HG02973 (cell line): ENCODE measurements at regions not wholly inside any gene's neighbourhood (a gene's known extent, or its start where the extent isn't known, plus 50 kb on each side); places are given as distances from the start of the nearest gene placed in this dataset.
"Not testable (repeated sequence)": the region's sequence is repeated elsewhere in the genome, so short reads cannot be mapped to it uniquely, and the experiment has no call there.

Source experiments
- ATAC-seq: cut with Tn5 transposase; IDR thresholded peaks from one replicate; pipeline ENCODE4 v1.9.1; 2021; ENCODE audit warnings: moderate library complexity; ENCODE audit not compliant: unreplicated experiment

GRCh38 chr13:44676534-44676933 is 100.4 kb upstream of the TSC22D1 start:
- no peak for ATAC-seq

DNA sequence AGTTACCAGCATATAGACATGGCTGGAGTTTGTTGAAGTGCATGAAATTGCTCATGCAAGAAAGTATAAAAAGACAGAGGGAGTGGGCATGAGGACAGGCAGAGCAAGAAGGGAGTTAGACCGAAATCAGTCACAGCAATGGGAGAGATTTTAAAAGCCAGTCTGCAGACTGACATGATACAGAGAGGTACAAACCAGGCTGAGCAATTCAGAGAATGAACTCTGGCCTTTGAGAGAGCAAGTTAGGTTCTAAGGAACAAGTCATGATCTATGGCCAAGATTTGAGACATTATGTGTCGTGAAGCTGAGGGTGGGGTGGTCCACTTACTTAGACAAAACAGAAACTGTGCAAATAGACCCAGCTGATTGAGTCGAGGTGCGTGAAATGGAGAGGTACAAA is 93.4 kb upstream of the TSC22D1 start:
- no peak for ATAC-seq

DNA sequence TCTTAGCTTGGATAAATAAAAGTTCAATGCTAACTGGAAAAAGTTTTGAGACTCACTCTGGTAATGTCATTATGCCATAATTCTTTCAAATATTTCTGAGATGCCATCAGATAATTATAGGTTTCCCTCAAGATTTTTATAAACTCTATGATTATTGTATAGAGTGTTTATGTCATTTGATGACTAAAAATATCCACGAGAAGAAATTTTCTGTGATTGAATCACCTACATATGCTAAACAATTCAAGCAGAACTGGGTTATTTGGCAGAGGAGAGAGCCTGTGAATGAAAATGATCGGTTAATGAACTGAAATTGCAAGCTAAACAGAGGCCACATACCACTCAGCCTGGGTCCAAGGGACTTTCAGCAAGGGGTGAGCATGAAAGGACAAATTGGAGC is 92.6 kb upstream of the TSC22D1 start:
- no peak for ATAC-seq

DNA sequence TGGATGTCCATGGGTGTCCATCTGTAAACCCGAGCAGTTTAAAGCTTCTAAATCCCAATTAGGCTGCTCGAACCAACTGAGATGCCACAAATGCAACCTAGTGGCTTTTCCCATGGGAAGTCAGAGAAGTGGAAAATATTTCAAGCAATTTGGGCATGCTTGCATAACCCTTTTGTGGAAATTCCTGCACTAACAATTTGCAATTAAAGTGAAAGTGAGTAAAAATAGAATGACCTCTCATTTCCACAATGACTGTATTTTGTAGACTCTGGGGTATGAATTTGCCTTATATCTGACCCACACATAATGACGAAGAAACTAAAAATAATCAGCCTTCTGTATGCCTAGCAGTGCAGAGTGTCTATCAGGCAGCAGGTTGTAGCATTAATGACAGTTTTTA is 91.8 kb upstream of the TSC22D1 start:
- ATAC-seq = peak; percentile 86

DNA sequence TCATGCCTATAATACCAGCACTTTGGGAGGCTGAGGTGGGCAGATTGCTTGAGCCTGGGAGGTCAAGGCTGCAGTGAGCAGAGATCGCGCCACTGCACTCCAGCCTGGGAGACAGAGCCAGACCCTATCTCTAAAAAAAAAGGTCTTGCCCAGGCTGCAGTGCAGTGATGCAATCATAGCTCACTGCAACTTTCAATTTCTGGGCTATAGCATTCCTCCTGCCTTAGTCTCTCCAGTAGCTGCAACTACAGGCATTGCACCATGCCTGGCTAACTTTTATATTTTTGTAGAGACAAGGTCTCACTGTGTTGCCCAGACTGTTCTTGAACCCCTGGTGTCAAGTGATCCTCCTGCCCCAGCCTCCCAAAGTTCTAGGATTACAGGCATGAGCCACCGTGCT is 90.4 kb upstream of the TSC22D1 start:
- ATAC-seq = not testable (repeated sequence)

DNA sequence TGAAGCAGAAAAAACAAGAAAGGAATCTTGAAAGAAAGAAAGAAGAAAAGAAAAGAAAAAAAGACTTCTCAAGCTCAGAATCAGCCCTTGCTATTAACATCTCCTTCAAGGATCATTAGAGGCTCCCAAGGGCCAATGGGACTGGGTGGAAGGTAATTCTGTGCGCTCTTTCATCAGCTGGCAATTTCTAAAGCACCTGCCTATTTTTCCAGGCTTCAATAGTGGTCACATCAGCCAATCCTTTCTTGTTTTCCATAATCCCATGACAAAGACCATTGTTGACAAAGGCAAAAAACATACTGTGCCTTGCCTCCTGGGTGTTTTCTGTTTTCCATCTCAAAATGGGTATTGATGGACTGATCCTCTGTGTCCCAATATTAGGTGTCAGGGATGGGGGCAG is 88.2 kb upstream of the TSC22D1 start:
- ATAC-seq = no peak

DNA sequence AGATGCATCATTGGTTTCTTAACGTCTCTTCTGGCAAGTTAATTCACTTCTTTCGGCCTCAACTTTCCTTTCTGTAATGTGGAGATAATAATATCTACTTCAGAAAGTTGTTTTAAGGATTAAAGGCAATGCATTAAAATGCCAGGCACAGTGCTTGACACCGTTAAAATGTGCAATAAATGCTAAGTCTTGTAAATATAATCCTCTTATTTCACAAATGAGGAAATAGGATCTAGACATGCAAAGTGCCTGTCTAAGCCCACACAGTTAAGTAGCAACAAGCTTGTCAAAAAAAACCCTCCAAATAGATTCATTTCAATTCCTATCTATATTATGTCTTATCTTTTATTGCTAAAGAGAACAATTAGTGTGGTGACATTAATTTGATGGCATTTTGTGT is 86.4 kb upstream of the TSC22D1 start:
- ATAC-seq = no peak

GRCh38 chr13:44661936-44662335 is 85.8 kb upstream of the TSC22D1 start:
- ATAC-seq = no peak

- no peak for ATAC-seq
Observed at GRCh38 chr13:44660050-44660449, 83.9 kb upstream of the TSC22D1 start.

- ATAC-seq = no peak
Observed at GRCh38 chr13:44652962-44653660, 77.0 kb upstream of the TSC22D1 start.

GRCh38 chr13:44652168-44652567 is 76.0 kb upstream of the TSC22D1 start:
- ATAC-seq = no peak

DNA sequence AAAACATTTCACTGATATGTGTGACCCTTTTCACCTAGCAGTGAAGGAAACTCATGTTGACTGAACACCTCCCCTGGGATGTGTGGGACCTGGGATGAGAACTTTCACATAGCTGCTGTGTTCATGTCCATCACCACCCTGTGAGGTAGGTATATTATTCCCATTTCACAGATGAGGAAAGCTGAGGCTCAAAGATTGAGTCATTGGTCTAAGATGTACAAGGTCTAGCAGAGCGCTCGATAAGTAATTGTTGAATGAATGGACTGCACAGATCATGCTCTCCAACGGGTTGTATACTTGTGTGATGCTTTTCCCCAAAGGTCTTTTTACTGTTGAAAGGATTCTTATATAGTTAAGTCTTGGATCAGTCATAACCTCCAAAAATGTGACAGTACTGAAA is 75.6 kb upstream of the TSC22D1 start:
- ATAC-seq = no peak

DNA sequence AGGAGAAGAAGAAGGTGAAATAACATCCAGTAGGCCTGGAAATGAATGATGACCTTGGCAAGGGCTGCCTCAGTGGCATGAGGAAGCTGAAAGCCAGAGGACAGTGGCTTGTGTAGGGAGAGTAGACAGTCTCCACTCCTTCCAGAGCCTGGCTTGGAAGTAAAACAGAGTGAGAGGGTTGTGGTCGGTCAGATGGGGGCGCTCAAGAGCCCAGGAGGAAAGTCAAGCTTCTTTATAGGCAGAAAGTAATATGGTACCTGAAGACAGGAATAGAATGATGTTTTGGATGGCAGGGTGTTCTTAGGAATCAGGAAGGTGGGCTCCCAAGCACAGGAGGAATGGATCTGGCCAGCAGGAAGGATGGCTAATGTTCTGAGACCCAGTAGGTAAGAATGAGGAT is 75.1 kb upstream of the TSC22D1 start:
- ATAC-seq = no peak

GRCh38 chr13:44649834-44650233 is 73.7 kb upstream of the TSC22D1 start:
- ATAC-seq = no peak

DNA sequence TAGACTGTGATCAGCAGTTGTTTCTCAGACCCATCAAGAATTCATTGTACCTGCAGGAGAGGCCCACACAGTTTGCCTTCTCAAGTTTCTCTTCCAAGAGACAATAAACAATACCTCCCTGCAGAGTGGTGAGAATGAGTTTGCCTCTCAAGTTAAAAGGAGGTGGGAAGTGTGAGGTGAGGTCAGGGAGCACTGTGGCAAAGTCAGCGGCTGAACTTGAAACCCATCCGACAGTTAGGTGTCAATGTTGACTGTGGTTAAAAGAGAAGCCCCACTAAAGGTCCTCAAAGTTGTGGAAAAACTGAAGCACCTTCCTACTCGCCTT is 72.9 kb upstream of the TSC22D1 start:
- ATAC-seq = no peak

- no peak for ATAC-seq
Observed at GRCh38 chr13:44648392-44649103, 72.4 kb upstream of the TSC22D1 start.

- ATAC-seq = not testable (repeated sequence)
Observed at GRCh38 chr13:44647560-44647959, 71.4 kb upstream of the TSC22D1 start.

GRCh38 chr13:44646044-44646443 is 69.9 kb upstream of the TSC22D1 start:
- no peak for ATAC-seq

GRCh38 chr13:44643256-44643655 is 67.1 kb upstream of the TSC22D1 start:
- ATAC-seq = no peak

- no peak for ATAC-seq
Observed at GRCh38 chr13:44637581-44637980, 61.5 kb upstream of the TSC22D1 start.

- ATAC-seq = no peak
Observed at GRCh38 chr13:44629465-44630183, 53.5 kb upstream of the TSC22D1 start.

DNA sequence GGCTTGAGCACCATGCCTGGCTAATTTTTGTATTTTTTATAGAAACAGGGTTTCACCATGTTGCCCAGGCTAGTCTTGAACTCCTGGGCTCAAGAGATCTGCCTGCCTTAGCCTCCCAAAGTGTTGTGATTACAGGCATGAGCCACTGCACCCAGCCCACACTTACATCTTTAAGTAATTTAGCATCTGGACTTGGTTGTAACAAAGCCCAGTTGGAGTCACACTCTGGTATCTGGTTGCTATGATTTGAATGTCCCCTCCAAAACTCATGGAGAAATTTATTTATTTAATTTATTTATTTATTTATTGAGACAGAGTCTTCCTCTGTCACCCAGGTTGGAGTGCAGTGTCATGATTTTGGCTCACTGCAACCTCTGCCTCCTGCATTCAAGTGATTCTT is 52.7 kb upstream of the TSC22D1 start:
- not testable (repeated sequence) for ATAC-seq
